ENCODE measurements at regions not wholly inside any gene's neighbourhood (a gene's known extent, or its start where the extent isn't known, plus 50 kb on each side); places are given as distances from the start of the nearest gene placed in this dataset.

- TF ChIP-seq POLR2AphosphoS5 (IDR thresholded peaks at IDR 0.05; ENCODE audit: borderline replicate concordance, low read depth, low read length), result no peak
- TF ChIP-seq EZH2 (IDR thresholded peaks at IDR 0.05), result no peak
- TF ChIP-seq FOXP2 (optimal IDR thresholded peaks at IDR 0.05; ENCODE audit: control extremely low read depth, extremely low read length, insufficient read depth), result no peak
Observed at GRCh38 chr12:14194572-14194971, 170.9 kb upstream of the ATF7IP start.
